ENCODE measurements at regions not wholly inside any gene's neighbourhood (a gene's known extent, or its start where the extent isn't known, plus 50 kb on each side); places are given as distances from the start of the nearest gene placed in this dataset.

- Histone ChIP-seq H3K36me3 (ENCODE audit: low read length) (no peaks in the 10 kb centered on the region), H3K9ac (ENCODE audit: low read length) (no peak overlapping the region), H3K4me3 (ENCODE audit: insufficient read depth, low read length, poor library complexity, severe bottlenecking) (no peak overlapping the region), H3K9me3 (ENCODE audit: insufficient read depth, low read length) (no peaks in the 10 kb centered on the region), H4K20me1 (ENCODE audit: low read depth, low read length) (no peaks in the 10 kb centered on the region), H3K79me2 (ENCODE audit: insufficient read depth, low read length) (no peaks in the 10 kb centered on the region), H3K9me2 (replicated peaks; ENCODE audit: insufficient read depth, low read length) (no peaks in the 10 kb centered on the region), H3K4me2 (ENCODE audit: low read depth, low read length, poor library complexity, severe bottlenecking) (no peak overlapping the region), H2AFZ (ENCODE audit: low read depth, low read length, severe bottlenecking) (no peak overlapping the region), H3K27me3 (ENCODE audit: low read length) (no peaks in the 10 kb centered on the region), H3F3A (ENCODE audit: insufficient read depth) (no peaks in the 10 kb centered on the region), H3K27ac (ENCODE audit: low read depth, low read length) (no peak overlapping the region)
- no peak for TF ChIP-seq EZH2phosphoT487 (conservative IDR thresholded peaks at IDR 0.05; ENCODE audit: low read length)
- TF ChIP-seq, protein P1, sequence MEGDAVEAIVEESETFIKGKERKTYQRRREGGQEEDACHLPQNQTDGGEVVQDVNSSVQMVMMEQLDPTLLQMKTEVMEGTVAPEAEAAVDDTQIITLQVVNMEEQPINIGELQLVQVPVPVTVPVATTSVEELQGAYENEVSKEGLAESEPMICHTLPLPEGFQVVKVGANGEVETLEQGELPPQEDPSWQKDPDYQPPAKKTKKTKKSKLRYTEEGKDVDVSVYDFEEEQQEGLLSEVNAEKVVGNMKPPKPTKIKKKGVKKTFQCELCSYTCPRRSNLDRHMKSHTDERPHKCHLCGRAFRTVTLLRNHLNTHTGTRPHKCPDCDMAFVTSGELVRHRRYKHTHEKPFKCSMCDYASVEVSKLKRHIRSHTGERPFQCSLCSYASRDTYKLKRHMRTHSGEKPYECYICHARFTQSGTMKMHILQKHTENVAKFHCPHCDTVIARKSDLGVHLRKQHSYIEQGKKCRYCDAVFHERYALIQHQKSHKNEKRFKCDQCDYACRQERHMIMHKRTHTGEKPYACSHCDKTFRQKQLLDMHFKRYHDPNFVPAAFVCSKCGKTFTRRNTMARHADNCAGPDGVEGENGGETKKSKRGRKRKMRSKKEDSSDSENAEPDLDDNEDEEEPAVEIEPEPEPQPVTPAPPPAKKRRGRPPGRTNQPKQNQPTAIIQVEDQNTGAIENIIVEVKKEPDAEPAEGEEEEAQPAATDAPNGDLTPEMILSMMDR (IDR thresholded peaks at IDR 0.05; ENCODE audit: insufficient read depth, low read length, poor library complexity, severe bottlenecking), result no peak
These were observed 288.9 kb upstream of the GBE1 start for GRCh38 chr3:82050382-82050781.

DNA sequence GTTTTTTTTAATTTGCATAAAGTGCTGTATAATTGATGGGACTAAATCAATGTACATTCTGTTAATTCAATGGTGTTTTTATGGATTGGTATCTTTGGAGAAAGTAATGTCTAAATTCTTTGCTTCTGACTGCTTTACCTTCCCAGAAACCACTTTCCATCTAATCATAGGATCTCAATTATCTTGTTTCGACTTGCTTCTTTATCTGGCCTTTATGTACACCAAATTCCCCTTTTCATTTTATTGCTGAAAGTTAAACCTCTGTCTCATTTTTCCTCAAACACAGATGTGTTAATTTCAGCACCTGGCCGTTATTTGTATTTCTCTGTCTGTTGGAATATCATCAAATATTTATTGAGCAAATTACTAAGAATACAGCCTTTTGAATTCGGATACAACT lies 287.3 kb upstream of the GBE1 start:
- H3K4me2 ChIP-seq (ENCODE audit: low read depth, low read length, poor library complexity, severe bottlenecking), result no peak overlapping the region
- no peaks in the 10 kb centered on the region for H4K20me1 ChIP-seq (ENCODE audit: low read depth, low read length)
- H3K79me2 ChIP-seq (ENCODE audit: insufficient read depth, low read length), result no peaks in the 10 kb centered on the region
- H3K4me3 ChIP-seq (ENCODE audit: insufficient read depth, low read length, poor library complexity, severe bottlenecking), result no peak overlapping the region
- no peak overlapping the region for H3K27ac ChIP-seq (ENCODE audit: low read depth, low read length)
- no peaks in the 10 kb centered on the region for H3F3A ChIP-seq (ENCODE audit: insufficient read depth)
- no peak overlapping the region for H2AFZ ChIP-seq (ENCODE audit: low read depth, low read length, severe bottlenecking)
- no peak overlapping the region for H3K9ac ChIP-seq (ENCODE audit: low read length)
- no peaks in the 10 kb centered on the region for H3K9me2 ChIP-seq (replicated peaks; ENCODE audit: insufficient read depth, low read length)
- H3K27me3 ChIP-seq (ENCODE audit: low read length), result no peaks in the 10 kb centered on the region
- H3K36me3 ChIP-seq (ENCODE audit: low read length), result no peaks in the 10 kb centered on the region
- H3K9me3 ChIP-seq (ENCODE audit: insufficient read depth, low read length), result no peaks in the 10 kb centered on the region
- TF ChIP-seq, protein P1 (IDR thresholded peaks at IDR 0.05; ENCODE audit: insufficient read depth, low read length, poor library complexity, severe bottlenecking), result no peak
- no peak for TF ChIP-seq EZH2phosphoT487 (conservative IDR thresholded peaks at IDR 0.05; ENCODE audit: low read length)

DNA sequence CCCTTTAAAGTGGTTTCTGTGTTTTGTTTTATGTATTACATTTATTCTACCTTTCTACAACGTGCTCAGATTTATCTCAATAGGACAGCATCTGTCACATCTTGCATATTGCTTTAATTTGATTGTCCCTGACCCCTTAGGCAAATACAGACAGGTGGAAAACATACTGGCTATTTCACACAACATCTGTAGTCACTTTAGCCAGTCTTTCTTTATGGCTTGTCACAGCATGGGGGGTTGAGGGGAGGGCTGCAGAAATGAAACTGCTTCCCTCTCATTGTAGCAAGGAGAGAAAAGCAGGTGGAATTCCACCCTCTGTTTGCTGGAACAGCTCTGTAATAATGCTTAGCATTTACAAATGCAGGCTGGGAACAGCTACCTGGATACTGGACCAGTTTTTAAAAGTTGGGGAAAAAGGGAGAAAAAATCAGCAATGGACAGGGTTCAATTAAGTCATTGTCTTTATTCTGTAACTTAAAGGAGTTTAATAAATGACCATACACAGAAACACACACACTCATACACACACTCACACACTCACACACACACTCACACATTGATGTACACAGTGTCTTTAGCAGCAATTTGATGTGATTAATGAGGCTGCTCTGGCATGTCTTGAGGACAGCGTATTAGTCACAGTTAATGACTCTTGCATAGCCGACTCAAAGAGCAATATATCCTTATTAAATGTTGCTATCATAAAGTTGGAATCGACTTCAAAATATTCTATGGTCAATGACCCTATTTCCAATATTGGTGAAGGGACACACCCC lies 283.7 kb upstream of the GBE1 start:
- H3K27ac ChIP-seq (ENCODE audit: low read depth, low read length), result no peak overlapping the region
- H3K9me3 ChIP-seq (ENCODE audit: insufficient read depth, low read length), result no peaks in the 10 kb centered on the region
- no peaks in the 10 kb centered on the region for H4K20me1 ChIP-seq (ENCODE audit: low read depth, low read length)
- no peaks in the 10 kb centered on the region for H3K27me3 ChIP-seq (ENCODE audit: low read length)
- TF ChIP-seq, protein P1 (IDR thresholded peaks at IDR 0.05; ENCODE audit: insufficient read depth, low read length, poor library complexity, severe bottlenecking), result no peak
- no peak for TF ChIP-seq EZH2phosphoT487 (conservative IDR thresholded peaks at IDR 0.05; ENCODE audit: low read length)
- no peaks in the 10 kb centered on the region for H3K9me2 ChIP-seq (replicated peaks; ENCODE audit: insufficient read depth, low read length)
- no peak overlapping the region for H3K9ac ChIP-seq (ENCODE audit: low read length)
- H2AFZ ChIP-seq (ENCODE audit: low read depth, low read length, severe bottlenecking), result no peak overlapping the region
- H3K4me3 ChIP-seq (ENCODE audit: insufficient read depth, low read length, poor library complexity, severe bottlenecking), result no peak overlapping the region
- no peaks in the 10 kb centered on the region for H3F3A ChIP-seq (ENCODE audit: insufficient read depth)
- H3K36me3 ChIP-seq (ENCODE audit: low read length), result no peaks in the 10 kb centered on the region
- no peak overlapping the region for H3K4me2 ChIP-seq (ENCODE audit: low read depth, low read length, poor library complexity, severe bottlenecking)
- no peaks in the 10 kb centered on the region for H3K79me2 ChIP-seq (ENCODE audit: insufficient read depth, low read length)

Measured in SU-DHL-6 (cell line).